NCI-H1092 treated with DMSO at 0.1 percent for 48 hours (cell line): ENCODE measurements at regions not wholly inside any gene's neighbourhood (a gene's known extent, or its start where the extent isn't known, plus 50 kb on each side); places are given as distances from the start of the nearest gene placed in this dataset.

ENCODE experiments used
- DNase-seq: peaks from one replicate; lab custom pipeline; 2025; lab: John Stamatoyannopoulos, UW

DNA sequence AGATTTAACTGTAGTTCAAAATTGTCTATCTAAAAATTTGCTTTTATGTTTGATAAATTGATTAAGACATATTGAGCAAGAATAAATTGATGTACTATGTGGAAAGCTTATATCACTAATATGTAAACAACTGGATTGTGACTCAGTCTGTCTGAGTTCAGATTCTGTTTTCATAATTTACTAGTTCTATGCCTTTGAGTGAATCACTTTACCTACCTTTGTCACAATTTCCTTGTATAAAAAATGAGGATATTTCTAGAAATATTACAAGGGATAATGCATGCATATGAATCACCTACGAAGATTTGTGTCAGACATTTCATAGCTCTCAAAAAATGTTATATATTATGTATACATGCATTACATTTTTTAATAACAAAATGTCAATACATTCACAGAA is 245.1 kb upstream of the ZWINT start:
- DNase-seq = no peak

DNA sequence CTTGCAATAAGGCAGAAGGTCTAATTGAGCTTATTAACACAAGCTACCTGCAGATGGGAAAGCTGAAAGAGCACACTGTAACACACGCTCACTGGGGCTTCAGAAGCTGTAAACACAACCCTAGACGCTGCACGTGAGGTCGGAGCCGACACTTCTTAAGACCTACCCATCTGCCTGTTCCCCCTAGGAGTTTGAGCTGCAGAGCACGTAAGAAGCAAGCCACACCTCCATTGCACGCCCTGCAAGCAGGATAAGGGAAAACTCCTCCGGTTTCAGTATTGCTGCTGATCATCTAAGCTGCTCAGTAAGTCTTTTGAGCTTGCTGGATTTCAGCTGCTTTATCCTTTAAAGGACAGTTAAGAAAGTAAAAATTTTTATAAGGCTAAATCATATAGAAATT is 244.0 kb upstream of the ZWINT start:
- DNase-seq = no peak

DNA sequence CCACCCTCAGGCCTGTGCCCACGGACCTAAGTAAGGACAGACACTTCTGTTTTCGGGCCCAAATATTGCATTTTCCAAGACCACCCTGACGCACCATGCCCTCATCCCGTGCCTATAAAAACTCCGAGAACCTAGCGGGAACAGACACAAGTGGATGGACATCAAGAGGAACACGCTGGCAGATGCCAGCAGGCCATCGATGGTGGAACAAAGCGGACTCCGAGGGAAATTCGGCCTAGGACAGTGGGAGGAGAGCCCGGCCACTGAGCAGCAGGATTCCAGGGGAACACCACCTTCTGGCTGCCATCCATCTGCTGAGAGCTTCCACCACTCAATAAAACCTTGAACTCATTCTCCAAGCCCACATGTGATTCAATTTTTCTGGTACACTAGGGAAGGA is 243.6 kb upstream of the ZWINT start:
- DNase-seq = no peak

DNA sequence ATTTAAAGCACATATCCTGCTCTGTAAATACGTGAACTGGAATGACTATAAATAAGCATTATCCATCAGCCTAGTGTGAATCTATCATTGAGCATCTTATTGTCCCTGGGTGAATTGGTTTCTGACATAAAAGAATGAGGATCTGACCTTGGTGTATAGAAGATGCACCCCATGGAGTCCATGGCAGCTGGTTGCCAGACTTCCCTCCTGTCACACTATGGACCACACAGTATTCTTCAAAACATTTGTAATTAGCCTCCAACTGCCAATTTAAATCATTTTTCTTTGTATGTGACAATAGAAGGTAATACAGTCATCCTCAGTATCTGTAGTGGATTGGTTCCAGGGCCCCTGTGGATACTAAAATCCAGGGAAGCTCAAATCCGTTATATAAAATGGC is 238.1 kb upstream of the ZWINT start:
- DNase-seq = no peak

DNA sequence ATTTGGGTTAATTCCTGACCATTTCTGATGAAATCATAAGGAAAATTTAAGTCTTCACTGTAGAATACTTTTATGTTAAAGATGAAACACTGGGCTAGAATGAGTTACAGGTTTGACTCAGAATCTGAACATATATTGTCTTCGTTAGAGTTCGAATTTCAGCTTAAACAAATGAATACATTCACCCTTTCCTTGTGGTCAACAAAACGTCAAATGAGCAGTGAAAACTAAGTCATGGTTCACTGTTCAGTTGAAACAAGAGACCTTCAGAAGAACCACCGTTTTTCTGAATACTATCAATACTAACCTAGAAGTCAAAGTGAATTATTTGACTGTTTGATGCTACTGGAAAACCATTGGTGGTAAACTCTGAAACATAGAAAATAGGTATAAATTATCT is 235.2 kb upstream of the ZWINT start:
- DNase-seq = no peak

DNA sequence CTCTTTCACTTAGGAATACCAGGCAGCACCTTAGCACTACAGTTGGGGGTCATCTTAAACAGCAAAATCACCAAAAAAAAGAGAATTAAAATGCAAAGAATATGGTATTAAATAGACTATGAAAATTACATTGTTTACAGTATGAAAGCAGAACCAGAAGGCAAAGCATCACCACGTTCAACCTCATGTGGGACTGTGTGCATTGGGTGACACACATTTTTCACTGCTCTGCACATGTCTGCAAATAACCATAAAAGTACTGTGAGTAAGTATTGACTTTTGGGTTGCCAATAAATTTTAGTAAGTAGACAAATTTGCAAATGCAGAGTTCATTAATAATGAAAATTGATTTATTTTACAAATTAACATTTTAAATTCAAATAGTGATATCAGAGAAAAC is 232.1 kb upstream of the ZWINT start:
- no peak for DNase-seq

DNA sequence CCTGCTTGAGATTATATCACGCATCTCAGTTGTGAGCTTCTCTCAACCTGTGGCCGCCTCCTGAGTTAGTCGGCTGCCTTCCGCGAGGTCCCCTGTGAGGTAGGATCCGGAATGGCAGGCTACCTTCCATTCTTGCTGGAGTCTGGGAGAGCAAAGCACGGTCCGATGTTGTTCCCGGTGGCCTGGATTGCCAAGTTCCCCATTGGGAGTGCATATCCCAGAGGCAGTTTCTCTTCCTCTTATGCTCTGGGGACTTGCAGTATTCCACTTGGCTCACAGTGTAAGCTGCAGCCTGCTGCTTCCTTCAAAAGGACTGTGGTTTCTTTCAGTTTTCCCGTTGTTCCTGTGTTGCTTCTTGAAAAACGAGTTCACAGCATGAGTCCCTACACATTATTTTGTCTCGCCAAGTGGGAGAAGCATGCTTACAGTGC is 225.4 kb upstream of the ZWINT start:
- DNase-seq = no peak

DNA sequence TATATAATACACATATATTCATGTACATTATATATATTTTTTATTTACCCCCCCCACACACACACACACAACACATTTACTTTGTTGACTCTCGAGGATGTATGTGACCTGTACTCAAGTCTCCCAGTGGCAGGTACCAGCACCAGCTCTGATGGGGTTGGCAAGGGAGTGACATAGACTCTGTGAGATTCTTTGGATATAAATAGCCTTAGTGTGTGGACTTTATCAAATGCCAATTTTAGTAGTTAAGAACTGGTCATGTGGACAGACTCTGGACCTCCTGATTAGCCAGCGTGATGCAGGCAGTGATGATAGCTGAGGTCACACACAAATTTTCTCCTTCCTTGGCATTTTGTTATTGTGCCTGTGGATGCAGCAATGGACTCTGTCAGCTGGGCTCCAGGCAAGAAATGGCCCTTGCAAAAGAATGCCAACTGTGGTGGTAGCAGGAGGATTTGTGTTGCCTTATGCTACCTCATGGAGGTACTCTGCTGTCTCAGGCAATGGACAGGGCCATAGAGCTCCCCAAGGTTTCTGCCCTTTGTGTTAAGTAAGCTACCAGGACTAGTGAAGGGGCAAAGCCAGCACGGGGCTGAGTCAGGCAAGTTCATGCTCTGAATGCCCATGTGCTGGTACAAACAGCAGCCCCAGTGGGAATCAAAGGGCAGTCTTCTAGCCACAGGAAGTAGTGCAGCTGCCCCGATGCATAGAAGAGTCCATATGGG is 224.6 kb upstream of the ZWINT start:
- DNase-seq = no peak

DNA sequence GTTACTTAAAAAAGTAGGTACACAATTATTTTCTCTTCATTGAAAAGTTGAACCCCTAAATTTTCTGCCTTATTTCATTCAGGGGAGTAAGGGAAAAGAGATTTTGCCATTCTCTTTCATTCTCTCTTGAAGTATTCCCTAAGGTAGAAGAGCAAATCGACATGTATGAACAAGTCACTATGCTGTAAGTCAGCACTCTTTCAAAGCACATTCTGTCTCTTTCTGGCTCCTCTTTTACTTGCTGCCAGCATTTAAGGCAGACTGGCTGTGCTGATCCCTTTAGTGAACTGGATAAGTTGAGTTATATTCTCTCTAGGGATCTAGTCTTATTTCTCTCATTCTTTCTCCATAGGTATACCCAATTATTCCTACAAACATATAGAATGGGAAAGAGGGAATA is 222.3 kb upstream of the ZWINT start:
- DNase-seq = no peak

DNA sequence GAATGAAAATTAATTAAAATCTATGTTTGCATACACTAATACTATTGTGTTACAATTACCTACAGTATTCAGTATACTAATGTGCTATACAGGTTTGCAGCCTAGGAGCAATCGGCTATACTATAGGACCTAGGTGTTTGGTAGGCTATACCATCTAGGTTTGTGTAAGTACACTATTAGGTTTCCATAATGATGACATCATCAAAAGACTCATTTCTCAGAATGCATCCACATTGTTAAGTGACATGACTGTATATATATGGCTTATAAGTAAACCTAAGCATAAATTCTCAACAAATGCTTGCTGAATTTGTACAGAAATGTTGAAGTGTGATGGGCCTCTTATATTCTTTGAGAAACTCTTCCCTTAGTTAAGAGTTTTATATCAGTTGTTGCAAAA is 206.5 kb upstream of the ZWINT start:
- no peak for DNase-seq

DNA sequence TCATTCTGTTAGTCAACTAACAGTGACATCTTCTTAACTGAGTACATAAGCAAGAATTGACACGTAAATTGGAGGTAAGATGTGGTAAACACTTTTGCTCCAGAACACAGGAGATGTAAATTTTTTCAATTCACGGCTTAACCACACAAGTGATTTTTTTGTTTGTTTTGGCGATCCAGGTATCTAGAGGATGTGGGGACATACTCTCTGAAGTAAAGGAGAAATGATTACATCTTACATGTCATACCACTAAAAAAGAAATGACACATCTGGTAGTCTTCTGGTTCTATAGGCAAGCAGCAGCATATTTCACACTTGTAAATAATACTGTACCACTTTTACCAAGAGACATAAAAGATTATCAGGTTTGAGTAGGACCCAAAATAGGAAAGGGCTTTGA is 200.3 kb upstream of the ZWINT start:
- no peak for DNase-seq

DNA sequence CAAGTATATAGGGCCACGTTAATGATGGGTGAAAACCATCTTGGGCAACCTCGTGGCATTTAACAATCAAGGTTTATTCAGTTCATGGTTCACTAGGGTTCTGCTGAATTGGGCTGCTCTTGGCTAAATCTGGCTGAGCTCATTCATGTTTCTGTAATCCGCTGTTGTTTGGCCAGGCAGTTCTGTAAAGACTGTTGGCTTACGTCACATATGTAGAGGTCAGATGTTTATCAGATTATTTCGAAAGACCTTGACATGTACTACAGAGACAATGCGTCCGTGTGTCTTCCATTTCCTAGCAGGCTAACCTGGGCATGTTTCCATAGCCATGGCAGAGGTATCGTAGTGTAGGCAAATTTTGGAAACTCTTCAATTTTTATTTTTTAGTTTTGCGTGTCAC is 190.0 kb upstream of the ZWINT start:
- DNase-seq = no peak

DNA sequence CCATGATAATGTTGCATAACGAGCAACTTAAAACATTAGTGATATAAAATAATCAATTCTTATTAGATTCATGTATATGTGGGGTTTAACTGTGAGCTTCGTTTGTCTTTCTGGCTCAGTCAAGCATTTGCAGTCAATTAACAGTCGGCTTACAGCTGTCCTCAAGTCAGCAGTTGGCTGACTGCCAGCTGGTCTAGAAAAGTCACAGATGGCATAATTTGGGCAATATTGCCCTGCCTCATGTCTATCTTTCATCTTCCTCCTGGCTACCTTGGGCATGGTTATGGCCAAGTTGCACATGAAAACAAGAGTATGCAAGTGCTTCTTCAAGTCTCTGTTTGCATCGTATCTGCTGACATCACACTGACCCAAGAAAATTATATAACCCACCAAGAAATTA is 186.1 kb upstream of the ZWINT start:
- DNase-seq = peak; percentile 29

DNA sequence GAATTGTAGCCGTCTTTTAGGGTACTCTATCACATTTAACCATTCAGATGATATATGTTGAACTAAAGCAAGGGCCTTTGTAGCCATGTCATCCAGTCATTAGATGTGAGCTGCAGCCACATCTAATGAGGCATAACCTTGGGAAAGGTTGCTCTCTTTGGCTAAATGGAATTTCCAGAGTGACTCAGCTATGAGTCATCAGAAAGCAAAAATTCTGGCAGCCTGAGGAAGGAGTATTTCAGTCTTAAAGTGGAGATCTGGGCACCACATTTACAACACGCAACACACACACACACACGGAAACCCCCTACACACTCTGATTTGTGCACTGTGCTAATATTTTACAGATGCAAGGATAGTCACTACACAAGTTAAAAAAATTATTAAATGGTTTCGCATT is 176.9 kb upstream of the ZWINT start:
- DNase-seq = no peak

DNA sequence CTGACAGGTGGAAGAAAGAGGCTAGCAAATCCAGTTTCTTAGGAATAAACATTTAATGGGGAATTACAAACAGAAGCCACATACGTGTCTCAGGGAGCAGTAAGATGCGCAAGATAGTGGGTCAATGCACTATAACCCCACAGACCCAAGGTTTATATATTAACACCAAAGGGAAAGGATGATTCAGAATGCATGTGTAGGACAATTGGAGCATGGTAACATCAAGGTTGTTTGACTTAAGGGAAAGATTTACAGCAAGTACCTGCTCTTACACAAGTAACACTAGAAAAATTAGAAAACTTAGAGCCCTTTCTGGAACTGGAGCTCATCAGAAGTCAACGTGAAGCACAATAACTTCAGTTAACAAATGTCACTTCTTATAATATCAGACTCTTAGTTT is 161.1 kb upstream of the ZWINT start:
- DNase-seq = no peak

DNA sequence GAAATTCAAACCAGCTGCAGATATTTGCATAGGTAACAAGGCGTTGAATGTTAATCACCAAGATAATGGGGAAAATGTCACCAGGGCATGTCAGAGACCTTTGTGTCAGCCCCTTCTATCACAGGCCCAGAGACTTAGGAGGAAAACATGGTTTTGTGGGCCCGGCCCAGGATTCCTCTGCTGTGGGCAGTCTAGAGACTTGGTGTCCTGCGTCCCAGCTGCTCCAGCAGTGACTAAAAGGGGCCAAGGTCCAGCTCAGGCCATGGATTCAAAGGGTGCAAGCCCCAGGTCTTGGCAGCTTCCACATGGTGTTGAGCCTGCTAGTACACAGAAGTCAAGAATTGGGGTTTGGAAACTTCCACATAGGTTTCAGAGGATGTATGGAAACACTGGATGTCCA is 147.5 kb upstream of the ZWINT start:
- DNase-seq = no peak

DNA sequence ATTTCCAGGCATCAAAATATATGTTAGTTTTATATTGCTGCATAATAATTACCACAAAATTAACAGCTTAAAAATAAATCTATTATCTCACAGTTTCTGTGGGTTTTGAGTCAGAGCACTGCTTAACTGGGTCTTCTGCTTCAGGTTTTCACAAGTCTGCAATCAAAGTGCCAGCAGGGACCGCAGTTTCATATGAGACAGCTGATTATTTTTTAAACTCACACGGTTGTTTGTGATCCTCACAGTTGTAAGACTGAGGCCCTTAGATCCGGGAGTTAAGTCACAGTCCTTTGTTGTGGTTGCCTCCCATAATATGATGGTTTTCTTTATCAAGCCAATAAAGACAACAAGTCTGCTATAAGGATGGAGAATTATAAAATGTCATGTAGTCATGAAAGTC is 146.0 kb upstream of the ZWINT start:
- no peak for DNase-seq

DNA sequence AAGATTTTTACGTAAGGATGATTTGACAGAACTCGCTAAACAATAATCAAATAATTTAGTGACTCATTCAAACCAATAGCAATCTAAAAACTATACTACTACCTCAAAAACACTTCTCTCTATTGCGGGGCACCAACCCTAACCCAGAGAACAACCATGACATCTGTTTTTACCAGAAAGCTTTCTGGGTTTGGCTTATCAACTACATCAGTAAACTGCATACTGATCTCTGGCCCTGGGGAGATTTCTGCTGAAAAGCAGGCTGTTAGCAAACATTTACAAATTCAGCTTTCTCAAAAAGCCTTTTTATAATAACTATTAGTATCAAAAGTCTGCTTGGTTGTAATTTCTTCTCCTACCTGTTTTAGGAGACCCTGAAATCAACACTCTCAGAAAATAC is 144.5 kb upstream of the ZWINT start:
- no peak for DNase-seq

DNA sequence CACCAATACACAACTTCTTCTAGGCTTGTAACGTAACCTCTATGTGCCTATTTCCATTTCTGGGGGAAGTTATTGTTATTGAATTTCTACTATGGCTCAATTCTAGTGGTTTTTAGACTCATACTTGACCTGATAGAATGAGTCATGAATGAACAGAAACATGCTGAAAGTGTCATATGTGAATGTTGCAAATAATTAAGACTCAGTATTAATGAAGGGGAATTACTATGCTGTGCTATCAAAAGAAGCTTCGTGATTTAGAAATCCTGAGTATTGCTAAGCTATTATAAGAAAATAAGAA is 135.1 kb upstream of the ZWINT start:
- DNase-seq = no peak

DNA sequence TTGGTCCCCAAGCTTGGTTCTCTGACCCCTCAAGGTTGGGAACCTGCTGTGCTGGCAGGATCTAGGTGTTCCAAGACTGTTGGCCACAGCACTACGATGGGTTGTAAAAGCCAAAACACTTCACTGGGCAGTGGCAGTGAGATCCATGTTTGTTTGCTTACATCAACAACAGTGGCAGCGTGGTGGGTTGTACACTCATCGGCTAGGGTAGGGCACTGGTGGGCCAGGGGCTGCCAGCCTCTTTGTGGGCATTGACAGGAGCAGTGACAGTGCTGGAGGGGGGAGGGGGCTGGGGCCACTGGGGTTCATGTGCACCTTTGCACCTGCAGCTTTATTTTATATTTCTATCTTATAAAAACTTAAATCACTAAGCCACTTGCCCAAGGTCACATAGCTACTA is 126.7 kb upstream of the ZWINT start:
- no peak for DNase-seq

DNA sequence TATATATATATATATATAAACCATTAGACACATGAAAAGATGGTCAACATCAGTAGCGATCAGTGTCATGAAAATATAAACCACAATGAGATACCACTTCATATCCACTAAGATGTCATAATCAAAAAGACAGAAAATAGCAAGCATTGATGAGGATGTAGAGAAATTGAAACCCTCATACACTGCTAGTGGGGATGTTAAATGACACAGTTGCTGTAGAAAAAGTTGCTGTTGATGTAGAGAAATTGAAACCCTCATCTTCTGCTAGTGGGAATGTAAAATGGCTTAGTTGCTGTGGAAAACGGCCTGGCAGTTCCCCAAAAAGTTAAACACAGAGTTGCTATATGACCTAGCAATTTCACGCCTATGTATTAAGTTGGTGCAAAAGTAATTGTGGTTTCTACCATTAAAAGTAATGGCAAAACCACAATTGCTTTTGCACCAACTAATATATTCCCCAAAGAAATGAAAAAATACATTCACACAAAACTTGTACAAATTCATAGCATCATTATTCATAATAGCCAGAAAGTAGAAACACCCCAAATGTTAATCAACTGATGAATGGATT is 120.5 kb upstream of the ZWINT start:
- no peak for DNase-seq

DNA sequence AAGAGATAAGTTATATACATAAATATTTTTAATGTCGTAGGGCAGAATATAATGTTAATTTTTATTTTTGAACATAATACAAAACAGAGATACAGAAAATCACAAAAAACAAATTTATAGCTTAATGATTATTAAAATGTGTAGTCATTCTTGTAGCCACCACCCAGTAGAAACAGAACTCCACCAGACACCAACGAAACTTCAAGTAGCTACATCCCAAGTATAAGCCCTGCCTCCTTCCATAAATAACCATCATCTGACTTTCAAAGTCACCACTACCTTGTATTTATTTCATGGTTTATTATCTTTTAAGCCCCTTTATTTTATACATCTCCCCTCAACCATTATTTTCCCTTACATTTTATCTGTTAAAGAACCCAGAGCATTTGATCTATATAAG is 111.9 kb upstream of the ZWINT start:
- DNase-seq = no peak

DNA sequence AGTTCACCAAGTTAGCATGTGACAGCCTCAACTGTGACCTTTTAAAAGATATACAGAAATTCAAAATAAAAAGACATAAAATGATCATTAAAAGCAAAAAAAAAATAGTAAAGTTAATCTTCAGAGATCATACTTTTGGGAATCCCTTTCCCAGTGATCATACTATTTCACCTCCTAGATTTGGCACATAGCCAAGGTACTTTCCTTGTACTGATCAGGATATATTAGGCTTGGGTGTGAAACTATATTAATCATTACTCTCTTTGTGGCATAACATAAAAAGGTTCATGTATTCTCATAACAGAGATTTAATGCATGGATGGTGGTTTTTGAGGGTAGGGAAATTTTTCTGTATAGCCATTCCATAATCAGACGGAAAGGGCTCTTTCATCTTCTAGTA is 109.6 kb upstream of the ZWINT start:
- no peak for DNase-seq

DNA sequence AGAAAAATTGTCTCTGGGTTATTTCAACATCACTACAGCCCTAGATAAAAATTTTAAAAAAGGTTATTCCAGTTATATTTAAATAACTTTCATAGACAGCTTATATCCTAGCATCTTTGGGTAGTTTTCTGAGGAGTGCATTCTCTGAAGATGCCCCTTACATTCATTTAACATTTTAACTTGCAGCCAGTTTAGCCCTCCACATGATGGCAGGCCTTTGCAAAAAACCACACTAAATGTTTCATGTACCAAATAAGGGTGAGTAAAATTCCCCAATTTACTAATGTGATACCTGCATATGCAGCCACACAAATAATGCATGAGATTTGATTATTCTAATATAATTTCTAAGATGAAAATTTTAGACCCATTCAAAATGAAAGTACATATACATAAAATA is 108.4 kb upstream of the ZWINT start:
- DNase-seq = no peak

DNA sequence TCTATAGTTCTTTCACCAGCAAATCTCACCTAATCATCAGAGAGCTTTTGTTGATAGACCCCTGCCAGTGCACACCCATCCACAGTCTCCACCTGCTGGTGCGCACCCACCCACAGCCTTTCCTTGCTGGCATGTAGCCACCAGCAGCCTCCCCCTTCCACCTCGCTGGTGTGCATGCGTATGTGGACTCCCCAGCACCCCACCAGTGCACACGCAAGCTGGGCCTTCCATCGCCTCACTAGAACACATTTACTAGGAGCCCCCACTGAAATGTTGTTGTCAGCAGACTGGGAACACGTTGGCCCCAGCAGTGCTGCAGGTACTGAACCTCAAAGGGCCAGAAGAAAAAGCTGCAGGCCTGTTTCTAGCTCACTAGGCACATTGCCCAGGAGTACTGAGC is 104.9 kb upstream of the ZWINT start:
- no peak for DNase-seq
